HG02970 (cell line): ENCODE measurements at regions not wholly inside any gene's neighbourhood (a gene's known extent, or its start where the extent isn't known, plus 50 kb on each side); places are given as distances from the start of the nearest gene placed in this dataset.
"Not testable (repeated sequence)": the region's sequence is repeated elsewhere in the genome, so short reads cannot be mapped to it uniquely, and the experiment has no call there.

Source experiments
- ATAC-seq: cut with Tn5 transposase; IDR thresholded peaks from one replicate; pipeline ENCODE4 v1.9.1; 2021; ENCODE audit warnings: mild to moderate bottlenecking, moderate library complexity, moderate number of reproducible peaks; ENCODE audit not compliant: unreplicated experiment, low FRiP score

- ATAC-seq, result no peak
These were observed 342.7 kb upstream of the PABPC4L start for GRCh38 chr4:134544303-134544770.

GRCh38 chr4:134540588-134540987, 339.0 kb upstream of the PABPC4L start:
- ATAC-seq, result no peak

DNA sequence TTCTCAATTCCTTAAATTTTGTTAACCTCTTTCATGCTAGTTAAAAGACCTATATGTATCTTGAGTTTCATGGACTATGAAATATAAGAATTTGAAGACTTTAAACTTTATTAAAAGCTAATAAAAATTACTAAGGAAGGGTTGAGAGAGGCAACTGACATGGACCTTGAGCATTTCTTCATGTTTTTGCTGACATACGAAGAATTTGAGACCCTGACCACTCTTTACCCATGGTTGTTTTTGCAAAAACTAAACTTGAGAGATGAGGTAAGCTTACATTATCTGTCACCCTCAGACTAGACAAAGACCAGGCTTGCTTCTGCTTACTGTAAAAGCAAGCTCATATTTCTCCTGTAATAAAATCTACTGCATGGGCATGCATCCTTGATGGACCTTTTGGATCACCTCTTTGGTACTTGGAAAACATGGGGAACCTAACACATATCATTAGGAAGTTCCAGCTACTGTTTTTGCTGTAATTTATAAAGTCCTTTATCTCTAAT, 338.2 kb upstream of the PABPC4L start:
- ATAC-seq, result no peak

DNA sequence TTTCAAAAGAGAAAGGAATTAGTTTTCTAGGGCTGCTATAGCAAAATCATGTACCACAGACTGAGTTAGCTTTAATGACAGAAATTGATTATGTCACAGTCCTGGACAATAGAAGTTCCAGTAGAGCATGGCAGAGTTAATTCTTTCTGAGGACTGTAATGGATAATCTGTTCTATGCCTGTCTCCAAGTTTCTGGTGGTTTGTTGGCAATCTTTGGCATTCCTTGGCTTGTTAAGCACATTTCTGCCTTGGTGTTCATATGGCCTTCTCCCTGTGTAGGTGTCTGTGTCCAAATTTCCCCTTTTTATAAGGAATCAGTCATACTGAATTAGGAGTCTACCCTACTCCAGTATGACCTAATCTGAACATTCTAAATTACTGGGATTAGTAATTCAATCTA, 336.1 kb upstream of the PABPC4L start:
- ATAC-seq, result no peak

DNA sequence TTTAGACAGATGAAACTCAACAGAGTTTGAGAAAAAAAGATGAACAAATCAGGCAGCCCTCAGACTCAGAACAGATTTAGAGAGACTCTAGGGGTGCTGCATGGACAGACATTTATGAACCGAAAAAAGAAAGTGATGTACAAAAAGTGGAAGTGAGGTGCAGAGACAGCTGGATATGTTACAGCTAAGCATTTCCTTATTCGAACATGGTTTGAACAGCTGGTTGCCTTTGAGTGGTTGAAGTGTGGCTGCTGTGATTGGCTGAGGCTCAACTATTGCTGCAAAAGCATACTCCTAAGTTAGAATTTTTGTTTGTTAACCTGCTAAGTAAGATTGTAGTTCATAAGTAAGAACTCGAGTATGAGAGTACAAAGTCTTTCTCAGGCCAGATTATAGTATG, 331.5 kb upstream of the PABPC4L start:
- ATAC-seq, result peak; percentile 55

GRCh38 chr4:134531013-134531412, 329.4 kb upstream of the PABPC4L start:
- no peak for ATAC-seq

DNA sequence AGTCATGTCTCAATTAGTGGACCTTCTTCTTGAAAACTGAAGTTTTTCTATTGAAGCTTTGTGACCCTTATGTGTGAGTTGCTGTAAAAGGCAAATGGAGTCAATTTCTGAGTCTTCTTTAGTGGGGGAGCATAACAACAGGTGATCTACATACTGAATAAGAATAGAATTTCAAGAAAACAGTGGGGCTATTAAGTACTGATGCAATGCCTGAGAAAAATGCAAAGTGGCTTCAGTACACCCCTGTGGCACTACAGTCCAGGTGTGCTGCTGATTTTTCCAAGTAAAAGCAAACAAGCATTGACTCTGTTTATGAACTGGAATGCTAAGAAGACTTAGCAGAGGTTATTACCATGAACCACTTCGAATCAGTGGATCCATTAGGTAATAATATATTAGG, 328.0 kb upstream of the PABPC4L start:
- ATAC-seq, result no peak

- no peak for ATAC-seq
These were observed 317.1 kb upstream of the PABPC4L start for GRCh38 chr4:134518574-134519217.

DNA sequence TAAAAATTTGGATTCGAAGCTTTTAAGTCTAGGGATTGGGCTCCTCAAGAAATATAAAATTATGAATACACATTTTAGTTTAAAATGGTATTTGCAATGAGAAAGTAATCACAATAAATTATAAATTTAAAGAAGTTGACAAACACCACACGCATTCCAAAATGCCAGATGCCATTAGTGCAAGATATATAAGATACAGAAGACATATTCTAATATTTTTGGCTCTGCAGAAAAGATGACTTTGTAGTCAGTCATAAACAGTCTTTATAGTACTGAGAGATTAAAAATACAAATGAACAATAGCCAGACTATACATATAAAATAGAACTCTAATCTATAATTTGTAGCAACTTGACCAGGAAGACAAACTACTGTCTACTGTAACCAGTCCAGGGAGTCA, 309.0 kb upstream of the PABPC4L start:
- no peak for ATAC-seq

DNA sequence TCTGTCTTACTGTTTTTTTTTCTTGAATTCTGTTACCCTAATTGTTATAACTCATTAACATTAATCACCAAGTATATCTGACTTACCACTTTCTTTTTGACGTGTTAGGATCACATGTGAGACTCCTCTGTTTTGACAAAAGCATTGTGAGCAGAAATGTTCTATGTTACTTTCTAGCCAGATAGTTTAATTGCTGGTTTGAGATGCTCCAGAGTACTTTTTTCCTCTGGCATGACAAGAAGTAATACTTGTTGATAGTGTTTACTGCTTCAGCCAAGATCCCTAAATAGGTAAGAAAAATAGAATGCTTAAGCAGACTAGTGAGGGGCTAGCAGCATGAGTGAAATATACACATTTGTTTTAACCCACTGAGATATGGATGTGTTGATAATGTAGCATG, 303.9 kb upstream of the PABPC4L start:
- ATAC-seq, result no peak

DNA sequence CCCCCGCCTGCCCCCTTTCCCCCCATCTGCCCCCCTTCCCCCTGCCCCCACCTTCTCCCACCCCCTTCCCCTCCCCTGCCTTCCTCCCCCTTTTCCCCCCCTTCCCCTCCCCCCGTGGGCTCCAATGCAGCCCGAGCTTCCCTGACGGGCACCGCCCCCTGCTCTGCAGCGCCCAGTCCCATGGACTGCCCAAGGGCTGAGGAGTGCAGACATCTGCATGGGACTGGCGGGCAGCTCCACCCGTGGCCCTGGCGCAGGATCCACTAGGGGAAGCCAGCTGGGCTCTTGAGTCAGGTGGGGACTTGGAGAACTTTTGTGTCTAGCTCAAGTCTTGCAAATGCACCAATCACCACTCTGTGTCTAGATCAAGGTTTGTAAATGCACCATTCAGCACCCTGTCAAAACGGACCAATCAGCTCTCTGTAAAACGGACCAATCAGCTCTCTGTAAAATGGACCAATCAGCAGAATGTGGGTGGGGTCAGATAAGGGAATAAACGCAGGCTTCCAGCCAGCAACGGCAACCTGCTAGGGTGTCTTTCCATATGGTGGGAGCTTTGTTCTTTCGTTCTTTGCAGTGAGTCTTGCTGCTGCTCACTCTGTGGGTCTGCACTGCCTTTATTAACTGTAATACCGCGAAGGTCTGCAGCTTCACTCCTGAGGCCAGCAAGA, 300.5 kb upstream of the PABPC4L start:
- ATAC-seq, result no peak

- ATAC-seq, result not testable (repeated sequence)
These were observed 299.9 kb upstream of the PABPC4L start for GRCh38 chr4:134501488-134501887.

GRCh38 chr4:134499074-134499473, 297.5 kb upstream of the PABPC4L start:
- ATAC-seq, result no peak

- ATAC-seq, result no peak
These were observed 289.3 kb upstream of the PABPC4L start for GRCh38 chr4:134490863-134491262.

- not testable (repeated sequence) for ATAC-seq
These were observed 281.9 kb upstream of the PABPC4L start for GRCh38 chr4:134483514-134483913.

DNA sequence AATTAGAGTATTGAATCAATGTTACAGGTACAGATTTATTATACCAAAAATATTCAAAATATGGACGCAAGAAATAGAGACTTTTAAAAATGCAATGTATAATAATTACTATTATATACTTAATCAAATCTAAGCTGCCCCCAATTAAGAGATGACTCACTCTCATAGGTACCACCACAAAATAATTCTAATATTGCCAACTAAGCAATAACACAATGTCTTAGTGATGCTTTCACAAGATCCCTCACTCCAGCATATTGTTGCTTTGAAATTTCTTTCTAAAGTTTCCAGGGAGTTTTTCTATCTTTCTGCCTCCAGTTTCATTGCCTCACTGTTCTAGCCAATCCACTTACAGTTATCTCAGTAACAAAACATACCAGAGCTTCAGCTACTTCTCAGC, 270.0 kb upstream of the PABPC4L start:
- no peak for ATAC-seq

DNA sequence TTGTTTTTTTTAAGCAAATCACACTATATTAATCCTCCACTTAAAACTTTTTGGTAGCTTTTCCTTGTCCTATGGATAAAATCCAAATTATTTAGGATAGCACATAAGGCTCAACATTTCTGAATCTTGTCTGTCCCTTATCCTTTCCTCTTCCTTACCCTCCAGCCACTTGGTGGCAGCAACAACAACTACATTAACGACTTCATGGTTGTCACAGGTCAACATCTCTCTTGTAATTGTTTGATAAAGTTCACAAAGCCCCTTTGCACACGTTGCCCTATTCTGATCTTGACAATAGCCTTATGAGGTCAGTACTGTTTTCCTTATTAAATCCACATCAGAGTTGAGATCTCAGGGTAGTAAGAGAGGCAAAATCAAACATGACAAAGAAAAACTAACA, 269.0 kb upstream of the PABPC4L start:
- no peak for ATAC-seq

GRCh38 chr4:134465417-134465816, 263.8 kb upstream of the PABPC4L start:
- no peak for ATAC-seq

DNA sequence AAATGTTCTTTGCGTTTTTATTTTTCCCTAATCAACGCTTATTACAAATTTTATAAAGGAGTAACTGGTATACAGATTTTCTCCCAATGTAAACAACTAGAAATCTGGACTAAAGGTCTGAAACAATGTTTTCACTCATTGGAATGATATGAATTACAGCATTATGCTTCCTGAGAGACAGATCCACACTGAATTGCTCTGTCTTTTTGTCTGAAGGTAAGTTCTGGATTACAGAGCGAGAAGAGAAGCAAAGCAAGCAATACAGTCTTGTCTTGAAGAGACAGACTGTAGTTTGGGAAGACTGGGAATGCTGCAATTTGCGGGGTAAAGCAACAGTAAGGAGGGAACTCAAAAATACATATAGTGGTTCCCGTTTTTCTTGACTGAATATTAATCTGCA, 262.2 kb upstream of the PABPC4L start:
- no peak for ATAC-seq

DNA sequence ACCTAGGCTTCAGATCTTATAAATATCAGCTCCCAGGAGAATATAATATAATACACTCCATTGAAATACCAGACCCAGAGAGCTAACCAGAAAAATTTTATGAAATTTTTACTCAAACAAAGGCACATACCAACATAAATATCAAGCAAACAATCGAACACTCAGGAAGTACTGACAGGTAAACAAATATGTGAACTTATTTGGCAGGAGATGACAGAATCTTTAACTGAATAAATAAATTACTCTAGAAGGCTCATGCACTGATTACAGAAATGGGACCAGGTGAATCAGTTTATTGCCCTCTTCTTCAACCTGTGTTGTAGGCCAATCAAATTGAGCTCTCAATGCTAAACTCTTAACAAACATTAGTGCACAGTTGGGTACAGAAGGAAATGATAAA, 225.2 kb upstream of the PABPC4L start:
- no peak for ATAC-seq

- no peak for ATAC-seq
These were observed 224.2 kb upstream of the PABPC4L start for GRCh38 chr4:134425756-134426155.

DNA sequence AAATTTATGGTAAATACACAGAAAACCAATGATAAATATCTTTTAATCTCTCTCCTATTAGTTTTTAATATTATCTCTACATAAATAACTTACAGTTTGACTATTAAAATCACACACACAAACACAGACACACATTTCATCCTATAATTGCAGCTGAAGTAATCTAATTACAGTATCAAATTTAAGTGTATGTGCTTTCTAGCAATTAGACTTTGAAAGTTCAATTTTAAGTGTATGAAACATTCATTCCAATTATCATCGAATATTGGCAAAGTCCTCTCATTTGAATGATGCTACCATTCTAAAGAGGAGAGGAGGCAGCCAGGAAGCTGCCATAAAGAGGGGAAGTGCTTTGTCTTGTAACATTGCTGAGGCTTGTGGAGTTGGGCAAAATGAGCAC, 221.2 kb upstream of the PABPC4L start:
- no peak for ATAC-seq
